WI38 (cell line): ENCODE measurements at regions not wholly inside any gene's neighbourhood (a gene's known extent, or its start where the extent isn't known, plus 50 kb on each side); places are given as distances from the start of the nearest gene placed in this dataset.

ENCODE experiments used
- H3K4me3 ChIP-seq: 2 replicates; pipeline ENCODE4 v1.5.1; 2011; ENCODE audit warnings: low read depth, mild to moderate bottlenecking, control low read depth, low read length
- TF ChIP-seq, protein P1 (sequence below): IDR thresholded peaks from 2 replicates; pipeline ENCODE4 v1.5.1; 2012; ENCODE audit warnings: low read depth, mild to moderate bottlenecking, control low read depth, low read length

DNA sequence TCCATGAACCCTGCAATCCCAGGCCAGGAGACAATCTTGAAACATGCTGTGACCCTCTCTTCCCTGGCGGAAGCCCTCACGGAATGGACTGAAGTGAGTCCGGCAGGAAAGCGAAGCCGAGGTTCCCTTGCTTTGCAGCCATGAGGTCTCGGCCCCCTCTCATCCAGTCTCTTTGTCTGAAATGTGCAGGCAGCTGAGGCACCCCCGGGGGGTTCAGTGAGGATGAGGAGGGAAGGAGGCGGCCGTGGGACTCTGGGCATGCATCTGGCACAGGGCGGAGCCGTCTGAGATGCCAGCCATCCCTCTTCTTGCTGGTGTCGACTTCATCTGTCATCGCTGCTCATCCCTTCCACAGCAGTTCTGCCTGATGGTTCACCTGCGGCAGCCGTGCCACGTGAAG, 1485.7 kb downstream of the BRD1 start:
- TF ChIP-seq, protein P1, sequence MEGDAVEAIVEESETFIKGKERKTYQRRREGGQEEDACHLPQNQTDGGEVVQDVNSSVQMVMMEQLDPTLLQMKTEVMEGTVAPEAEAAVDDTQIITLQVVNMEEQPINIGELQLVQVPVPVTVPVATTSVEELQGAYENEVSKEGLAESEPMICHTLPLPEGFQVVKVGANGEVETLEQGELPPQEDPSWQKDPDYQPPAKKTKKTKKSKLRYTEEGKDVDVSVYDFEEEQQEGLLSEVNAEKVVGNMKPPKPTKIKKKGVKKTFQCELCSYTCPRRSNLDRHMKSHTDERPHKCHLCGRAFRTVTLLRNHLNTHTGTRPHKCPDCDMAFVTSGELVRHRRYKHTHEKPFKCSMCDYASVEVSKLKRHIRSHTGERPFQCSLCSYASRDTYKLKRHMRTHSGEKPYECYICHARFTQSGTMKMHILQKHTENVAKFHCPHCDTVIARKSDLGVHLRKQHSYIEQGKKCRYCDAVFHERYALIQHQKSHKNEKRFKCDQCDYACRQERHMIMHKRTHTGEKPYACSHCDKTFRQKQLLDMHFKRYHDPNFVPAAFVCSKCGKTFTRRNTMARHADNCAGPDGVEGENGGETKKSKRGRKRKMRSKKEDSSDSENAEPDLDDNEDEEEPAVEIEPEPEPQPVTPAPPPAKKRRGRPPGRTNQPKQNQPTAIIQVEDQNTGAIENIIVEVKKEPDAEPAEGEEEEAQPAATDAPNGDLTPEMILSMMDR = no peak
- H3K4me3 ChIP-seq = no peak overlapping the region

DNA sequence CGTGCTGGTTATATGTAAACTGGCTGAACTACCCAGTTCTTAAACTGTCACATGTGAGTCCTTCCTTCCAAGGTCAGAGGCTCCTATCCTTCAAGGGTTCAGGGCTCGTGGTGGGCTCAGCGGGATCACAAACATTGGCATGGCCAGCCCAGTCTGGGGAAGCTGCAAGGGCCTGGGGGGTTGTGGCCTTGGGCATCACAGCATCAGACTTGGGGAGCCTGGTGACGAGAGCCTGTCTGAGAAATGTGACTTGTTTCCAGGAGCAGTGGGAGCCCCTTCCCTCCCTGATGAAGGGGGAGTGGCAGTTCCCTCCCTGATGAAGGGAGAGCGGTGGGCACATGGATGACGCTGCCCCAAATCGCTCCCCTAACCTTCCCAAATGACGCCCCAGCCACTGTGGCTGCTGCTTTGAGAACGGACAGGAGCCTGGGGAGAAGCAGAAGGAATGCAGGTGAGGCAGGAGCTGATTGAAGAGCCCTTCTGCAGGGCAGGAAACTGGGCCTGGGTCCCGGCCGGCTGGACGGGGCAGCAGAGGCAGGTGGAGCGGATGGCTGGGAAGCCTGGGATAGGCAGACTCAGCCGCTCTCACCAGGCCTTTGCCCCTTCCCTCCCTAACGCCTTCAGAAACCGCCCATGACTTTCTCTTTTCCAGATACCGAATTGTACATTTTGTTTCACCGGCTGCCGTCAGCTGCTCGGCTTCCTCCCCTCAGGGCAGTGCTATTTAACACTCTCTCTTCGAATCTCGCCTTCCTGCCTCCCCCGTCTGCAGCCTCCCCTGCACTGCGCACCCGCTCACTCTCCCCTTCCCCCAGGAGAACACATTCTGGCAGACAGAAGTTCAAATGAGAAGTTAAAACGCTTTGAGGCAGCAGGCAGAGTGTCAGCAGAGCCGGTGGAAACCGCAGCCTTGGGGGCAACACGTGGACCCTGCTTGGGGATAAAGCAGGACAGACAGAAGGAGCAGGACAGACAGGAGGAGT, 1486.7 kb downstream of the BRD1 start:
- TF ChIP-seq, protein P1 = no peak
- no peak overlapping the region for H3K4me3 ChIP-seq

DNA sequence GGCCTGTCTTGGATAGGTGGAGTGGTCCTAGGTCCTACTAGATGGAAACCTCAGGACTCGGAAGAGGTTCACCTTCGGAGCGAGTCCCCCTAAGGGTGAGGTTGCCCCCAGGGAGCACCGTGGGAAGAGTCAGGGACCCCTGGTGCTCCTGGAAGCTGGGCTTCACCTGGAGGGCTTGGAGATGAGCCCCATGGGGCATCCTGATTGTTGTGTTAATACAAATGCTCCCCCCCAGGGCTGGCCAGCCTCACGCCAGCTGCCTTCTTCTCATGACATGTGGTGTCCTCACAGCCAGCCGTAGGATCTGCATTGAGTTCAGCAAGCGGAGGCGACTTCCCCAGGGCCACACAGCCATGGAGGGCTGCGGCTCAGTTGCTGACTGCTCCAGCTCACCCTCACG, 1487.5 kb downstream of the BRD1 start:
- TF ChIP-seq, protein P1 = no peak
- no peak overlapping the region for H3K4me3 ChIP-seq

DNA sequence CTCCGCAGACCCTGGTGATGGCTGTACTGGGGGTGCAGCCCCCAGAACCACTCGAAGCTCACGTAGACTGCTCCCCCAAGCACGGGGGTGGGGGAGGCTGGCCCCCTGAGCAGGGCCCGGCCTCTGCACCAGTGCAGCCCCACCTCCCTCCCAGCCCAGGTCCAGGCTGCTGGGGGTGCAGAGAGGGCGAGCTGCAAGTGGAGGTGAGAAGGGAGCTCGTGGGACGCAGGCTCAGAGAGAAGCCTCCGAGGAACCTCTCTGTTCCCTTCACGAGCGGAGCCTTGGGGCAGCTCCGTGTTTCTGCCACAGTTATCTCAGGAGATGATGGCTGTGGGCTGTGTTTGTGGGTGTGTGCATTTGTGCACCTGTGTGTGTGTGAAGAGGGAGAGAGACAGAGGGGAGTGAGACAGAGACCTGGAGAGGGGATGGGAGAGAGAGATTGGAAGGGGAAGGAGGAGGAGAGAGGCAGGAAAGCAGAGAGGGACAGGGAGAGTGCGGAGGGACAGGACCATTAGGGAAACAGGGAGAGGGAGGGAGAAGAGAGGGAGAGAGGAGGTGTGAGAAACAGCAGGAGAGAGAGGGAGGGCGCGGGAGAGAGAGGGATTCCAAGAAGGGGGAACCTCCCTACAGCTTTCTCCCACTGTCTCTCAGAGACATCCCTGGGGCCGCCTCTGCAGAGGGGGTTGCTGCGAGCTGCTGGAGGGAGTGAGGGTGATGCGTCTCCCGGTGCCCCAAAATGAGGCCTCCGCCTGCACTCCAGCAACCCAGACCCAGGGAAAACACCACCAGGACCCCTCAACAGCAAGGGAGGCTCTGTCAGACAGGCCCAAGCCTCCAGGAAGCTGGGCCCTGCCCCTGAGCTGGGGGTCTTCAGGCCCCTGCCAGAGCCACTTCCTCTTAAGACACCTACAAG, 1488.6 kb downstream of the BRD1 start:
- TF ChIP-seq, protein P1 = no peak
- no peak overlapping the region for H3K4me3 ChIP-seq

DNA sequence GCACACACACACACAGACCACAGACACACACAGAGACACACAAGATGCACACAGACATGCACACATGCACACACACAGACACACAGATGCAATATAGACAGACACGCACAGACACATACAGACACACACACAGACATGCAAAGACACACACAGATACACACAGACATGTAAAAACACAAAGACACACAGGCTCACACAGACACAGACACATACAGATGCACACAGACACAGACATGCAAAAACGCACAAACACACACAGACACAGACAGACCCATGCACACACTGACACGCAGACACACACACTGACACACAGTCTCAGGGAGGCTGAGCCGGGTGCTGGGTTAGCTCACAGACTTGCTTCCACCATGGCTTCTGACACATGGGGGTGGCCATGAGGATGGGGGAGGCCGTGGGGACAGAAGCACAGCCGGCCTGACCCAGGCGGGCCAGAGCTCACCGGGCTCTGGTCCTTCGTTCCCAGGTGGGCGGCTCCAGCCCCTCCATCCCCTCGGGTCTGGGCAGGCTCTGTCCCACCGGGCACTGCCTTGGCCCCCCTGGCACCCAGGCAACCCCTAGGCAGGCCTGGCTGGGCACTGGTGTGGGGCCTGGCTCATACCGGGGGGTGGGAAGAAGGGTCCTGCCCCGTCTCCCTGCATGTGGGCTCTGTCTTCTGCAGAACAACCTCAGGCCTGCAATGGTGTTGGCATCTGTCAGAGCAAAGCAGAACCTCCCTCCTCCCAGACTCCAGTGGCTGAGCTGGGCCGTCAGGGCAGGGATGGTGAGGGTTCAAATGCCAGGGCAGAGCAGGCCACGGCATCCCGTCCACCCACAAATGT, 1489.5 kb downstream of the BRD1 start:
- TF ChIP-seq, protein P1 = no peak
- H3K4me3 ChIP-seq = no peak overlapping the region

DNA sequence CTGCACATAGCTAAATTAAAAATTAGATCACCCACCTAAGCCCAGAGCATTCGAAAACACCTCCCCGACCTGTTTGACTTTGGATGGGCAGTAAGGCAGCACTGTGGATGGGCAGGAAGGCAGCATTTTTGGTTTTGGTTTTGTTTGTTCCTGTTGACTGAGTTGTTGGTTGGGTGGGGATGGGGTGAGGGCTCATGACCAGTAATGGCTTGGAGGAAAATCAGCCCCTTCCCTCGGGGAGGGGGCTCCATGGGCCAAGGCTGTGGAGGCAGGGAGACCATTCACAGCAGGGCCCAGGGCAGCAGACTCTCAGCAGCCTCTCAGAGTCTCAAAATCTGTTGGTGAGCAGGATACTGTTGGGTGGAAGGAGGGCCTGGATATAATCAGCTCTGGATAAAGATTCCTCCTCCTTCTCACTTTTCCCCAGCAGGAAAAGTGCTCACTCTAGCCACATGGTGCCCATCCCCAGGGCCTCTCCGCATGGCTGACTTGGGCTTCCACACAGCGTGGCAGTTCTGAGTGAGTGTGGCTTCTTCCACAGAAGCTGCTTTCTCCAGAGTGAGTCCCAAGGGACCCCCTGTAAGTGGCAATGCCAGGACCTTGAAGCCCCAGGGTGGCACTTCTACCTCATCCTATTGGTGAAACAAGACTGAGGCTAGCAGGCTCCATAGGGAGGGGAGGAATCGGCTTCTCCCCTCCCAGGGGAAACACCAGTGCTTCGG, 1491.2 kb downstream of the BRD1 start:
- no peak overlapping the region for H3K4me3 ChIP-seq
- TF ChIP-seq, protein P1 = no peak
